Activated CD4-positive, alpha-beta T cell treated with anti-CD3 and anti-CD28 coated beads for 24 hours (primary cell): ENCODE measurements at regions not wholly inside any gene's neighbourhood (a gene's known extent, or its start where the extent isn't known, plus 50 kb on each side); places are given as distances from the start of the nearest gene placed in this dataset.
"Not testable (repeated sequence)": the region's sequence is repeated elsewhere in the genome, so short reads cannot be mapped to it uniquely, and the experiment has no call there.

ENCODE experiments used
- DNase-seq, 2 donors: peaks; one replicate each; pipeline ENCODE4 v3.0.0-alpha.2; 2020; ENCODE audit warnings: low read depth in 2 of 2

GRCh38 chr10:124324856-124325632 is 93.7 kb downstream of the OAT start:
- DNase-seq: no peak

GRCh38 chr10:124324451-124324850 is 94.3 kb downstream of the OAT start:
- DNase-seq: no peak

GRCh38 chr10:124323806-124324205 is 94.9 kb downstream of the OAT start:
- DNase-seq: no peak

GRCh38 chr10:124323111-124323725 is 95.5 kb downstream of the OAT start:
- DNase-seq: no peak

- DNase-seq: no peak
Observed at GRCh38 chr10:124322191-124322980, 96.3 kb downstream of the OAT start.

- no peak for DNase-seq
Observed at GRCh38 chr10:124321433-124322089, 97.2 kb downstream of the OAT start.

GRCh38 chr10:124320778-124321432 is 97.8 kb downstream of the OAT start:
- no peak for DNase-seq

GRCh38 chr10:124319926-124320391 is 98.8 kb downstream of the OAT start:
- no peak for DNase-seq

- DNase-seq: not testable (repeated sequence)
Observed at GRCh38 chr10:124319520-124319919, 99.2 kb downstream of the OAT start.

- DNase-seq: no peak
Observed at GRCh38 chr10:124318811-124319210, 99.9 kb downstream of the OAT start.

- no peak for DNase-seq
Observed at GRCh38 chr10:124318076-124318475, 100.6 kb downstream of the OAT start.

- DNase-seq: no peak
Observed at GRCh38 chr10:124316326-124316725, 102.4 kb downstream of the OAT start.

- no peak for DNase-seq
Observed at GRCh38 chr10:124315591-124316270, 103.0 kb downstream of the OAT start.

GRCh38 chr10:124313374-124313773 is 105.3 kb downstream of the OAT start:
- no peak for DNase-seq

GRCh38 chr10:124308811-124309210 is 109.9 kb downstream of the OAT start:
- DNase-seq: no peak

- no peak for DNase-seq
Observed at GRCh38 chr10:124308056-124308645, 110.6 kb downstream of the OAT start.

- DNase-seq: no peak
Observed at GRCh38 chr10:124307591-124307990, 111.1 kb downstream of the OAT start.

GRCh38 chr10:124306922-124307371 is 111.8 kb downstream of the OAT start:
- DNase-seq: no peak

GRCh38 chr10:124306520-124306919 is 112.2 kb downstream of the OAT start:
- no peak for DNase-seq

- DNase-seq: no peak
Observed at GRCh38 chr10:124305984-124306383, 112.7 kb downstream of the OAT start.
